SK-N-SH (cell line): ENCODE measurements at regions not wholly inside any gene's neighbourhood (a gene's known extent, or its start where the extent isn't known, plus 50 kb on each side); places are given as distances from the start of the nearest gene placed in this dataset.

Experiments used
- CTCF ChIA-PET: fragments of 300-600, 350-600 bp; formaldehyde crosslinking; extraction: SDS; loops from one replicate; lab custom pipeline; 2021; lab: Yijun Ruan, JAX
- POLR2A ChIA-PET: fragments of 350-600 bp; sonication (Branson Sonifier 250); formaldehyde crosslinking; extraction: SDS; loops from one replicate; lab custom pipeline; 2020; ENCODE audit warnings: antibody characterized with exemption, inconsistent platforms; lab: Yijun Ruan, JAX
- DNase-seq: peaks from one replicate; pipeline ENCODE4 v3.0.0; 2012
- H2AFZ ChIP-seq: fragments of 200-600 bp; sonication (generic); 2 replicates; pipeline ENCODE4 v1.8.1; 2016; ENCODE audit warnings: antibody characterized with exemption, mild to moderate bottlenecking, low read depth
- H3F3A ChIP-seq: fragments of 200-600 bp; sonication (generic); replicated peaks from 2 replicates; pipeline ENCODE3; 2016; ENCODE audit warnings: antibody characterized with exemption, mild to moderate bottlenecking; ENCODE audit not compliant: insufficient read depth
- H3K27ac ChIP-seq, 2 experiments: fragments of 200-500 bp in 1 of 2; fragments of 200-600 bp in 1 of 2; sonication (Bioruptor generic) in 1 of 2; sonication (generic), shearing (Covaris generic) in 1 of 2; 2 replicates each; pipeline versions ENCODE4 v1.5.1 to v1.6.1; 2014 to 2016; ENCODE audit warnings: low read depth in 2 of 2, inconsistent platforms in 1 of 2, low read length in 1 of 2, mild to moderate bottlenecking in 1 of 2, mixed read lengths in 1 of 2
- H3K27me3 ChIP-seq: fragments of 200-600 bp; sonication (generic), shearing (Covaris generic); 2 replicates; pipeline ENCODE4 v1.6.1; 2016; ENCODE audit warnings: mixed run types; ENCODE audit not compliant: insufficient read depth
- H3K36me3 ChIP-seq, 2 experiments: fragments of 200-500 bp in 1 of 2; fragments of 200-600 bp in 1 of 2; sonication (Bioruptor generic) in 1 of 2; sonication (generic) in 1 of 2; replicated peaks in 1 of 2; 2 replicates each; pipeline versions ENCODE3 to v1.5.1; 2014 to 2016; ENCODE audit warnings: low read length in 1 of 2, mild to moderate bottlenecking in 1 of 2; ENCODE audit not compliant: insufficient read depth in 2 of 2, control insufficient read depth in 1 of 2
- H3K4me1 ChIP-seq, 2 experiments: fragments of 200-500 bp in 1 of 2; fragments of 200-600 bp in 1 of 2; sonication (Bioruptor generic) in 1 of 2; sonication (generic), shearing (Covaris generic) in 1 of 2; 2 replicates each; pipeline versions ENCODE4 v1.5.1 to v1.6.1; 2014 to 2016; ENCODE audit warnings: low read depth in 1 of 2, low read length in 1 of 2, mixed run types in 1 of 2; ENCODE audit not compliant: insufficient read depth in 2 of 2, control insufficient read depth in 1 of 2
- H3K4me2 ChIP-seq: fragments of 200-600 bp; sonication (generic), shearing (Covaris generic); 2 replicates; pipeline ENCODE4 v1.6.1; 2017; ENCODE audit warnings: mixed run types
- H3K4me3 ChIP-seq, 2 experiments: fragments of 200-500 bp in 1 of 2; fragments of 200-600 bp in 1 of 2; sonication (Bioruptor generic) in 1 of 2; sonication (generic), shearing (Covaris generic) in 1 of 2; 2 replicates each; pipeline versions ENCODE4 v1.5.1 to v1.8.1; 2014 to 2016; ENCODE audit warnings: low read depth in 2 of 2, inconsistent platforms in 1 of 2, low read length in 1 of 2, mild to moderate bottlenecking in 1 of 2, mixed read lengths in 1 of 2, moderate library complexity in 1 of 2
- H3K79me2 ChIP-seq: fragments of 200-600 bp; sonication (generic); 2 replicates; pipeline ENCODE4 v1.8.1; 2017; ENCODE audit warnings: mild to moderate bottlenecking; ENCODE audit not compliant: insufficient read depth
- H3K9ac ChIP-seq: fragments of 200-600 bp; sonication (generic); 2 replicates; pipeline ENCODE4 v1.6.1; 2017; ENCODE audit warnings: mixed run types
- H3K9me2 ChIP-seq: fragments of 200-600 bp; sonication (generic); 2 replicates; pipeline ENCODE4 v1.6.1; 2017; ENCODE audit warnings: mixed run types
- H3K9me3 ChIP-seq: fragments of 200-600 bp; sonication (generic); 2 replicates; pipeline ENCODE4 v1.6.1; 2017; ENCODE audit warnings: mixed run types, mild to moderate bottlenecking, moderate library complexity
- H4K20me1 ChIP-seq: fragments of 200-600 bp; sonication (generic); 2 replicates; pipeline ENCODE4 v1.6.1; 2017; ENCODE audit warnings: mild to moderate bottlenecking, mixed run types; ENCODE audit not compliant: insufficient read depth
- ELF1 ChIP-seq: IDR thresholded peaks from 2 replicates; pipeline ENCODE4 v1.4.0; 2012
- EP300 ChIP-seq, 2 experiments: IDR thresholded peaks; 2 replicates each; pipeline versions ENCODE4 v1.4.0 to v1.6.1; 2012; ENCODE audit warnings: borderline replicate concordance in 1 of 2, low read depth in 1 of 2, low read length in 1 of 2
- EZH2phosphoT487 ChIP-seq: fragments of 200-600 bp; sonication (generic); IDR thresholded peaks from 2 replicates; pipeline ENCODE4 v1.6.1; 2017; ENCODE audit warnings: low read depth, mixed run types, mild to moderate bottlenecking, antibody characterized with exemption, moderate library complexity, borderline replicate concordance
- FOXM1 ChIP-seq: IDR thresholded peaks from 2 replicates; pipeline ENCODE4 v1.4.0; 2012; ENCODE audit warnings: low read depth, mild to moderate bottlenecking
- GABPA ChIP-seq: IDR thresholded peaks from 2 replicates; pipeline ENCODE4 v1.4.0; 2012; ENCODE audit warnings: low read depth, mild to moderate bottlenecking
- GATA2 ChIP-seq: sonication (generic); formaldehyde crosslinking; IDR thresholded peaks from 2 replicates; pipeline ENCODE4 v1.5.0; 2020; ENCODE audit warnings: mild to moderate bottlenecking, missing genetic modification reagents
- JUND ChIP-seq: IDR thresholded peaks from 2 replicates; pipeline ENCODE4 v1.4.0; 2012
- MAX ChIP-seq: IDR thresholded peaks from 2 replicates; pipeline ENCODE4 v1.4.0; 2012; ENCODE audit warnings: low read depth
- MXI1 ChIP-seq: IDR thresholded peaks from 2 replicates; pipeline ENCODE4 v1.6.1; 2012; ENCODE audit warnings: mild to moderate bottlenecking, low read depth, low read length, improper control_type of control experiment
- RCOR1 ChIP-seq: fragments of 150-350 bp; IDR thresholded peaks from 2 replicates; pipeline ENCODE4 v1.6.1; 2017; ENCODE audit warnings: antibody characterized with exemption, low read length
- REST ChIP-seq: IDR thresholded peaks from 2 replicates; pipeline ENCODE4 v1.6.1; 2012; ENCODE audit warnings: mild to moderate bottlenecking, low read depth, low read length, moderate library complexity
- RFX5 ChIP-seq: IDR thresholded peaks from 2 replicates; pipeline ENCODE4 v1.6.1; 2012; ENCODE audit warnings: mild to moderate bottlenecking, improper control_type of control experiment, low read length
- SMC3 ChIP-seq: IDR thresholded peaks from 2 replicates; pipeline ENCODE4 v1.6.1; 2012; ENCODE audit warnings: low read depth, low read length, improper control_type of control experiment
- USF1 ChIP-seq: IDR thresholded peaks from 2 replicates; pipeline ENCODE4 v1.4.0; 2012; ENCODE audit warnings: low read depth, borderline replicate concordance
- USF2 ChIP-seq: fragments of 150-350 bp; IDR thresholded peaks from 2 replicates; pipeline ENCODE4 v1.6.1; 2017; ENCODE audit warnings: antibody characterized with exemption, low read length, low read depth, borderline replicate concordance
- YY1 ChIP-seq: IDR thresholded peaks from 2 replicates; pipeline ENCODE4 v1.4.0; 2012; ENCODE audit warnings: low read depth, mild to moderate bottlenecking
- ZBTB33 ChIP-seq: IDR thresholded peaks from 2 replicates; pipeline ENCODE4 v1.4.0; 2012; ENCODE audit warnings: low read depth, borderline replicate concordance
- WGBS: methylation state at CpG from one replicate; pipeline ENCODE4 v1.1.6; 2017; ENCODE audit warnings: low lambda C conversion rate; 5-methylcytosine and 5-hydroxymethylcytosine counted together

- DNase-seq = no peak
- Histone ChIP-seq H3K4me3 (no peak overlapping the region), H3F3A (no peaks in the 10 kb centered on the region), H4K20me1 (no peaks in the 10 kb centered on the region), H3K27me3 (no peaks in the 10 kb centered on the region), H3K4me2 (no peak overlapping the region), H3K9ac (no peak overlapping the region), H2AFZ (no peak overlapping the region), H3K9me3 (no peaks in the 10 kb centered on the region), H3K27ac (no peak overlapping the region), H3K9me2 (no peaks in the 10 kb centered on the region), H3K79me2 (no peaks in the 10 kb centered on the region), H3K36me3 (no peaks in the 10 kb centered on the region), H3K4me1 (no peaks in the 10 kb centered on the region; a peak in 3 of 4 replicates)
- ChIA-PET POLR2A (no interaction called here), CTCF (no interaction called here)
- WGBS = no CpG with 5 or more reads among the region's 3 CpGs
- no peak for TF ChIP-seq MAX
- no peak for TF ChIP-seq SMC3
- TF ChIP-seq GATA2 (CRISPR knock-in tag) = no peak
- no peak for TF ChIP-seq USF2
- no peak for TF ChIP-seq USF1
- TF ChIP-seq GABPA = no peak
Measured at GRCh38 chr4:106603471-106603870, 234.9 kb upstream of the GIMD1 start.

- H3K9ac ChIP-seq = no peak overlapping the region
- no peaks in the 10 kb centered on the region for H3K36me3 ChIP-seq
- H3K4me2 ChIP-seq = no peak overlapping the region
- no peak for DNase-seq
- H2AFZ ChIP-seq = no peak overlapping the region
- no peak overlapping the region for H3K4me3 ChIP-seq
- ChIA-PET POLR2A (no interaction called here), CTCF (no interaction called here)
- WGBS = 72% methylated on average over 2 of the region's 2 CpGs
- H3K4me1 ChIP-seq = no peaks in the 10 kb centered on the region; a peak in 3 of 4 replicates
- no peaks in the 10 kb centered on the region for H3F3A ChIP-seq
- H3K9me2 ChIP-seq = no peaks in the 10 kb centered on the region
- no peak overlapping the region for H3K27ac ChIP-seq
- H3K9me3 ChIP-seq = no peaks in the 10 kb centered on the region
- no peaks in the 10 kb centered on the region for H4K20me1 ChIP-seq
- H3K79me2 ChIP-seq = no peaks in the 10 kb centered on the region
- H3K27me3 ChIP-seq = no peaks in the 10 kb centered on the region
- TF ChIP-seq MXI1 = no peak
- no peak for TF ChIP-seq EP300 (IDR thresholded peaks at IDR 0.05; ENCODE audit: borderline replicate concordance in 1 of 2, low read depth in 1 of 2, low read length in 1 of 2)
- TF ChIP-seq FOXM1 = no peak
- TF ChIP-seq RCOR1 = no peak
- TF ChIP-seq ELF1 = no peak
- TF ChIP-seq YY1 = no peak
- TF ChIP-seq SMC3 = no peak
- no peak for TF ChIP-seq JUND
- no peak for TF ChIP-seq GABPA
- no peak for TF ChIP-seq RFX5
- no peak for TF ChIP-seq GATA2 (CRISPR knock-in tag)
- TF ChIP-seq ZBTB33 = no peak
- TF ChIP-seq REST = no peak
- TF ChIP-seq EZH2phosphoT487 = no peak
- TF ChIP-seq, all 33 proteins: peak for 0
Measured at GRCh38 chr4:106602711-106603110, 234.1 kb upstream of the GIMD1 start.
